ENCODE measurements at regions not wholly inside any gene's neighbourhood (a gene's known extent, or its start where the extent isn't known, plus 50 kb on each side); places are given as distances from the start of the nearest gene placed in this dataset.
A peak's percentile ranks its signal among the peaks of the same experiment; 100 is the strongest.

- Mint-ChIP-seq H3K4me1 (no peaks in the 10 kb centered on the region), H3K4me3 (no peak overlapping the region), H3K36me3 (no peaks in the 10 kb centered on the region), H3K27me3 (peaks cover 0 to 5% of the 10 kb centered on the region in 2 donors), H3K27ac (no peak overlapping the region), H3K9me3 (peaks cover 1 to 10% (median 7%) of the 10 kb centered on the region in 5 donors)
- CTCF ChIA-PET, result no interaction called here
- Histone ChIP-seq H3K27me3 (ENCODE audit: insufficient read depth, low read length, poor library complexity, severe bottlenecking) (no peaks in the 10 kb centered on the region), H3K36me3 (ENCODE audit: insufficient read depth, low read length) (no peaks in the 10 kb centered on the region), H3K4me1 (ENCODE audit: insufficient read depth, low read length) (no peaks in the 10 kb centered on the region), H3K27ac (ENCODE audit: low read depth, low read length) (no peak overlapping the region), H3K4me3 (ENCODE audit: low read length) (no peak overlapping the region), H3K9me3 (ENCODE audit: low read length) (no peaks in the 10 kb centered on the region)
- no peak for DNase-seq
- POLR2A ChIA-PET, result no interaction called here
These were observed 282.1 kb downstream of the CBLN1 start for GRCh38 chr16:48999508-48999907.

- no peaks in the 10 kb centered on the region for H3K36me3 Mint-ChIP-seq
- H3K4me3 ChIP-seq (ENCODE audit: low read length), result no peak overlapping the region
- H3K4me1 Mint-ChIP-seq, result no peaks in the 10 kb centered on the region
- H3K27me3 Mint-ChIP-seq, result peaks cover 0 to 7% of the 10 kb centered on the region in 2 donors
- POLR2A ChIA-PET, result no interaction called here
- no peak overlapping the region for H3K4me3 Mint-ChIP-seq
- no peaks in the 10 kb centered on the region for H3K27me3 ChIP-seq (ENCODE audit: insufficient read depth, low read length, poor library complexity, severe bottlenecking)
- H3K9me3 Mint-ChIP-seq, result peaks cover 1 to 11% (median 7%) of the 10 kb centered on the region in 5 donors
- H3K9me3 ChIP-seq (ENCODE audit: low read length), result no peaks in the 10 kb centered on the region
- CTCF ChIA-PET, result no interaction called here
- DNase-seq, result no peak
- no peak overlapping the region for H3K27ac Mint-ChIP-seq
- H3K27ac ChIP-seq (ENCODE audit: low read depth, low read length), result no peak overlapping the region
- no peaks in the 10 kb centered on the region for H3K36me3 ChIP-seq (ENCODE audit: insufficient read depth, low read length)
- no peaks in the 10 kb centered on the region for H3K4me1 ChIP-seq (ENCODE audit: insufficient read depth, low read length)
These were observed 282.6 kb downstream of the CBLN1 start for GRCh38 chr16:48999044-48999443.

- no peaks in the 10 kb centered on the region for H3K4me1 Mint-ChIP-seq
- no peak overlapping the region for H3K4me3 ChIP-seq (ENCODE audit: low read length)
- CTCF ChIA-PET, result no interaction called here
- H3K36me3 ChIP-seq (ENCODE audit: insufficient read depth, low read length), result no peaks in the 10 kb centered on the region
- H3K36me3 Mint-ChIP-seq, result no peaks in the 10 kb centered on the region
- H3K27me3 ChIP-seq (ENCODE audit: insufficient read depth, low read length, poor library complexity, severe bottlenecking), result no peaks in the 10 kb centered on the region
- H3K4me1 ChIP-seq (ENCODE audit: insufficient read depth, low read length), result no peaks in the 10 kb centered on the region
- H3K4me3 Mint-ChIP-seq, result no peak overlapping the region
- H3K9me3 Mint-ChIP-seq, result peaks cover 3 to 11% (median 7%) of the 10 kb centered on the region in 5 donors
- H3K27ac Mint-ChIP-seq, result no peak overlapping the region
- H3K9me3 ChIP-seq (ENCODE audit: low read length), result no peaks in the 10 kb centered on the region
- H3K27me3 Mint-ChIP-seq, result peaks cover 0 to 3% of the 10 kb centered on the region in 2 donors
- H3K27ac ChIP-seq (ENCODE audit: low read depth, low read length), result no peak overlapping the region
- DNase-seq, result no peak
- POLR2A ChIA-PET, result no interaction called here
These were observed 283.7 kb downstream of the CBLN1 start for GRCh38 chr16:48997946-48998345.

- ChIA-PET POLR2A (no interaction called here), CTCF (no interaction called here)
- Histone ChIP-seq H3K27me3 (ENCODE audit: insufficient read depth, low read length, poor library complexity, severe bottlenecking) (no peaks in the 10 kb centered on the region), H3K27ac (ENCODE audit: low read depth, low read length) (no peak overlapping the region), H3K9me3 (ENCODE audit: low read length) (no peaks in the 10 kb centered on the region), H3K4me3 (ENCODE audit: low read length) (no peak overlapping the region), H3K4me1 (ENCODE audit: insufficient read depth, low read length) (no peaks in the 10 kb centered on the region), H3K36me3 (ENCODE audit: insufficient read depth, low read length) (no peaks in the 10 kb centered on the region)
- no peak overlapping the region for H3K27ac Mint-ChIP-seq
- peaks cover 0 to 3% of the 10 kb centered on the region in 2 donors for H3K27me3 Mint-ChIP-seq
- H3K4me1 Mint-ChIP-seq, result no peaks in the 10 kb centered on the region
- no peak overlapping the region for H3K4me3 Mint-ChIP-seq
- H3K36me3 Mint-ChIP-seq, result no peaks in the 10 kb centered on the region
- peaks cover 3 to 11% (median 7%) of the 10 kb centered on the region in 5 donors for H3K9me3 Mint-ChIP-seq
- no peak for DNase-seq
These were observed 284.5 kb downstream of the CBLN1 start for GRCh38 chr16:48997081-48997615.

GRCh38 chr16:48978501-48978900 is 303.1 kb downstream of the CBLN1 start:
- no peak overlapping the region for H3K27ac ChIP-seq (ENCODE audit: low read depth, low read length)
- no peak overlapping the region for H3K27ac Mint-ChIP-seq
- ChIA-PET POLR2A (no interaction called here), CTCF (no interaction called here)
- H3K27me3 ChIP-seq (ENCODE audit: insufficient read depth, low read length, poor library complexity, severe bottlenecking), result no peaks in the 10 kb centered on the region
- no peak overlapping the region for H3K4me3 ChIP-seq (ENCODE audit: low read length)
- no peak overlapping the region for H3K4me3 Mint-ChIP-seq
- no peaks in the 10 kb centered on the region for H3K4me1 Mint-ChIP-seq
- peaks cover 0 to 17% (median 5%) of the 10 kb centered on the region in 5 donors for H3K9me3 Mint-ChIP-seq
- H3K36me3 Mint-ChIP-seq, result no peaks in the 10 kb centered on the region
- H3K27me3 Mint-ChIP-seq, result no peaks in the 10 kb centered on the region
- DNase-seq, result no peak
- no peaks in the 10 kb centered on the region for H3K36me3 ChIP-seq (ENCODE audit: insufficient read depth, low read length)
- no peaks in the 10 kb centered on the region for H3K4me1 ChIP-seq (ENCODE audit: insufficient read depth, low read length)
- H3K9me3 ChIP-seq (ENCODE audit: low read length), result no peaks in the 10 kb centered on the region

- CTCF ChIA-PET, result no interaction called here
- no peak for DNase-seq
These were observed 309.4 kb downstream of the CBLN1 start for GRCh38 chr16:48972236-48972635.

GRCh38 chr16:48971571-48972077 is 310.0 kb downstream of the CBLN1 start:
- no peak for DNase-seq
- no peak overlapping the region for H3K4me3 ChIP-seq (ENCODE audit: low read length)
- H3K36me3 ChIP-seq (ENCODE audit: insufficient read depth, low read length), result no peaks in the 10 kb centered on the region
- ChIA-PET POLR2A (no interaction called here), CTCF (no interaction called here)
- Mint-ChIP-seq H3K9me3 (peaks cover 0 to 12% (median 8%) of the 10 kb centered on the region in 5 donors), H3K4me1 (no peaks in the 10 kb centered on the region), H3K36me3 (no peaks in the 10 kb centered on the region), H3K27ac (no peak overlapping the region), H3K4me3 (no peak overlapping the region), H3K27me3 (peaks cover 0 to 2% of the 10 kb centered on the region in 2 donors)
- no peaks in the 10 kb centered on the region for H3K27me3 ChIP-seq (ENCODE audit: insufficient read depth, low read length, poor library complexity, severe bottlenecking)
- H3K4me1 ChIP-seq (ENCODE audit: insufficient read depth, low read length), result no peaks in the 10 kb centered on the region
- H3K9me3 ChIP-seq (ENCODE audit: low read length), result no peaks in the 10 kb centered on the region
- H3K27ac ChIP-seq (ENCODE audit: low read depth, low read length), result no peak overlapping the region

More at GRCh38 chr16:48972236-48972635, 309.4 kb downstream of the CBLN1 start:
- H3K36me3 Mint-ChIP-seq, result no peaks in the 10 kb centered on the region
- H3K4me1 Mint-ChIP-seq, result no peaks in the 10 kb centered on the region
- H3K27me3 ChIP-seq (ENCODE audit: insufficient read depth, low read length, poor library complexity, severe bottlenecking), result no peaks in the 10 kb centered on the region
- peaks cover 0 to 12% (median 9%) of the 10 kb centered on the region in 5 donors for H3K9me3 Mint-ChIP-seq
- H3K9me3 ChIP-seq (ENCODE audit: low read length), result no peaks in the 10 kb centered on the region
- H3K36me3 ChIP-seq (ENCODE audit: insufficient read depth, low read length), result no peaks in the 10 kb centered on the region
- H3K4me3 Mint-ChIP-seq, result no peak overlapping the region
- peaks cover 0 to 2% of the 10 kb centered on the region in 2 donors for H3K27me3 Mint-ChIP-seq
- no peak overlapping the region for H3K4me3 ChIP-seq (ENCODE audit: low read length)
- H3K27ac Mint-ChIP-seq, result no peak overlapping the region
- POLR2A ChIA-PET, result no interaction called here
- H3K4me1 ChIP-seq (ENCODE audit: insufficient read depth, low read length), result no peaks in the 10 kb centered on the region
- H3K27ac ChIP-seq (ENCODE audit: low read depth, low read length), result no peak overlapping the region

- Mint-ChIP-seq H3K9me3 (peaks cover 0 to 12% (median 6%) of the 10 kb centered on the region in 5 donors), H3K4me1 (no peaks in the 10 kb centered on the region), H3K27ac (peak overlapping the region in 1 of 8 donors; percentile 81), H3K27me3 (peaks cover 0 to 4% of the 10 kb centered on the region in 2 donors), H3K4me3 (no peak overlapping the region), H3K36me3 (no peaks in the 10 kb centered on the region)
- no peak for DNase-seq
- ChIA-PET CTCF (no interaction called here), POLR2A (no interaction called here)
- no peak overlapping the region for H3K27ac ChIP-seq (ENCODE audit: low read depth, low read length)
- no peaks in the 10 kb centered on the region for H3K4me1 ChIP-seq (ENCODE audit: insufficient read depth, low read length)
- H3K27me3 ChIP-seq (ENCODE audit: insufficient read depth, low read length, poor library complexity, severe bottlenecking), result no peaks in the 10 kb centered on the region
- H3K9me3 ChIP-seq (ENCODE audit: low read length), result no peaks in the 10 kb centered on the region
- no peak overlapping the region for H3K4me3 ChIP-seq (ENCODE audit: low read length)
- H3K36me3 ChIP-seq (ENCODE audit: insufficient read depth, low read length), result no peaks in the 10 kb centered on the region
These were observed 311.4 kb downstream of the CBLN1 start for GRCh38 chr16:48970216-48970615.

All from CD8-positive, alpha-beta memory T cell (primary cell).